H9 (cell line): ENCODE measurements at regions not wholly inside any gene's neighbourhood (a gene's known extent, or its start where the extent isn't known, plus 50 kb on each side); places are given as distances from the start of the nearest gene placed in this dataset.

ENCODE experiments used
- DNase-seq: peaks from one replicate; pipeline ENCODE4 v3.0.0-alpha.2; 2017
- H2AFZ ChIP-seq: one replicate; pipeline ENCODE4 v1.6.1; 2013; ENCODE audit warnings: mild to moderate bottlenecking, low read length, control low read depth, moderate library complexity
- H2AK5ac ChIP-seq: 2 replicates; pipeline ENCODE4 v1.6.1; 2013; ENCODE audit warnings: low read length, control low read depth, mixed read lengths; ENCODE audit not compliant: insufficient read length
- H2BK120ac ChIP-seq: one replicate; pipeline ENCODE4 v1.6.1; 2013; ENCODE audit warnings: low read depth, mild to moderate bottlenecking, low read length, control low read depth, inconsistent platforms; ENCODE audit not compliant: poor library complexity, severe bottlenecking
- H2BK12ac ChIP-seq: 2 replicates; pipeline ENCODE4 v1.6.1; 2013; ENCODE audit warnings: low read length, control low read depth, mixed read lengths, low read depth; ENCODE audit not compliant: insufficient read length
- H2BK15ac ChIP-seq: 2 replicates; pipeline ENCODE4 v1.6.1; 2013; ENCODE audit warnings: low read depth, low read length, control low read depth
- H2BK20ac ChIP-seq: one replicate; pipeline ENCODE4 v1.6.1; 2013; ENCODE audit warnings: low read depth, mild to moderate bottlenecking, low read length, control low read depth, inconsistent platforms; ENCODE audit not compliant: poor library complexity, severe bottlenecking
- H2BK5ac ChIP-seq: 2 replicates; pipeline ENCODE4 v1.6.1; 2013; ENCODE audit warnings: low read length, control low read depth, mixed read lengths; ENCODE audit not compliant: insufficient read length
- H3K14ac ChIP-seq: 2 replicates; pipeline ENCODE4 v1.6.1; 2013; ENCODE audit warnings: low read length, control low read depth; ENCODE audit not compliant: insufficient read depth
- H3K18ac ChIP-seq: 2 replicates; pipeline ENCODE4 v1.6.1; 2013; ENCODE audit warnings: low read depth, mild to moderate bottlenecking, mixed read lengths, low read length, control low read depth; ENCODE audit not compliant: insufficient read length
- H3K23ac ChIP-seq: 2 replicates; pipeline ENCODE4 v1.6.1; 2013; ENCODE audit warnings: low read length, control low read depth, mixed read lengths, low read depth; ENCODE audit not compliant: insufficient read length
- H3K23me2 ChIP-seq: 2 replicates; pipeline ENCODE4 v1.6.1; 2013; ENCODE audit warnings: low read depth, mild to moderate bottlenecking, mixed read lengths, low read length, control low read depth; ENCODE audit not compliant: insufficient read length, poor library complexity, severe bottlenecking
- H3K27ac ChIP-seq: 2 replicates; pipeline ENCODE4 v1.5.1; 2013; ENCODE audit warnings: low read length, control low read depth, mixed read lengths, low read depth; ENCODE audit not compliant: insufficient read length
- H3K27me3 ChIP-seq: 2 replicates; pipeline ENCODE4 v1.6.1; 2013; ENCODE audit warnings: low read length, control low read depth, inconsistent platforms; ENCODE audit not compliant: insufficient read depth
- H3K4ac ChIP-seq: 2 replicates; pipeline ENCODE4 v1.6.1; 2013; ENCODE audit warnings: low read depth, mild to moderate bottlenecking, control low read depth, inconsistent platforms, low read length, moderate library complexity
- H3K4me1 ChIP-seq: 2 replicates; pipeline ENCODE4 v1.6.1; 2013; ENCODE audit warnings: low read length, control low read depth, inconsistent platforms; ENCODE audit not compliant: insufficient read depth
- H3K4me2 ChIP-seq: 2 replicates; pipeline ENCODE4 v1.6.1; 2013; ENCODE audit warnings: low read length, control low read depth, mixed read lengths; ENCODE audit not compliant: insufficient read length, insufficient read depth
- H3K56ac ChIP-seq: 2 replicates; pipeline ENCODE4 v1.6.1; 2013; ENCODE audit warnings: low read depth, mild to moderate bottlenecking, mixed read lengths, low read length, control low read depth; ENCODE audit not compliant: insufficient read length
- H3K79me1 ChIP-seq: 2 replicates; pipeline ENCODE4 v1.6.1; 2013; ENCODE audit warnings: low read depth, mild to moderate bottlenecking, moderate library complexity, low read length, control low read depth, inconsistent platforms; ENCODE audit not compliant: insufficient read depth, poor library complexity, severe bottlenecking
- H3K79me2 ChIP-seq: 2 replicates; pipeline ENCODE4 v1.6.1; 2013; ENCODE audit warnings: low read length, control low read depth, inconsistent platforms; ENCODE audit not compliant: insufficient read depth
- H3K9ac ChIP-seq: 2 replicates; pipeline ENCODE4 v1.6.1; 2013; ENCODE audit warnings: low read length, control low read depth, mixed read lengths; ENCODE audit not compliant: insufficient read length; ENCODE audit errors: extremely low read depth
- H3K9me3 ChIP-seq: one replicate; pipeline ENCODE4 v1.6.1; 2013; ENCODE audit warnings: low read depth, low read length, inconsistent platforms; ENCODE audit not compliant: control insufficient read depth
- H3T11ph ChIP-seq: one replicate; pipeline ENCODE4 v1.6.1; 2013; ENCODE audit warnings: mild to moderate bottlenecking, low read length, control low read depth, inconsistent platforms
- H4K20me1 ChIP-seq: one replicate; pipeline ENCODE4 v1.6.1; 2013; ENCODE audit not compliant: control insufficient read depth, insufficient read length, insufficient read depth
- H4K5ac ChIP-seq: 2 replicates; pipeline ENCODE4 v1.6.1; 2013; ENCODE audit warnings: low read depth, mild to moderate bottlenecking, mixed read lengths, low read length, control low read depth; ENCODE audit not compliant: insufficient read length
- H4K8ac ChIP-seq: replicated peaks from 2 replicates; pipeline ENCODE4 v1.6.1; 2013; ENCODE audit warnings: low read length, control low read depth, mixed read lengths, low read depth; ENCODE audit not compliant: insufficient read length
- H4K91ac ChIP-seq: 2 replicates; pipeline ENCODE4 v1.6.1; 2013; ENCODE audit warnings: low read depth, mild to moderate bottlenecking, moderate library complexity, mixed read lengths, low read length, control low read depth; ENCODE audit not compliant: insufficient read length
- H3K27ac Mint-ChIP-seq, 3 experiments: 2 replicates in 2 of 3; 3 replicates in 1 of 3; pipeline ENCODE4 v1.8.0; 2020 to 2021; ENCODE audit warnings: mixed read lengths in 3 of 3, mild to moderate bottlenecking in 1 of 3, moderate library complexity in 1 of 3
- H3K27me3 Mint-ChIP-seq: 2 replicates; pipeline ENCODE4 v1.8.0; 2021; ENCODE audit warnings: low read depth, mild to moderate bottlenecking, moderate library complexity, mixed read lengths
- H3K36me3 Mint-ChIP-seq, 3 experiments: 2 replicates in 2 of 3; 3 replicates in 1 of 3; pipeline ENCODE4 v1.8.0; 2020 to 2021; ENCODE audit warnings: low read depth in 3 of 3, mixed read lengths in 3 of 3; ENCODE audit not compliant: insufficient read depth in 1 of 3
- H3K4me1 Mint-ChIP-seq, 2 experiments: 2 replicates each; pipeline ENCODE4 v1.8.0; 2020; ENCODE audit warnings: mixed read lengths in 2 of 2
- H3K4me3 Mint-ChIP-seq, 2 experiments: 2 replicates in 1 of 2; 3 replicates in 1 of 2; pipeline ENCODE4 v1.8.0; 2020 to 2021; ENCODE audit warnings: mild to moderate bottlenecking in 2 of 2, mixed read lengths in 2 of 2, moderate library complexity in 1 of 2
- H3K9me3 Mint-ChIP-seq, 2 experiments: 2 replicates in 1 of 2; 3 replicates in 1 of 2; pipeline ENCODE4 v1.8.0; 2020; ENCODE audit warnings: mild to moderate bottlenecking in 2 of 2, mixed read lengths in 2 of 2, moderate library complexity in 1 of 2
- CTCF ChIP-seq: fragments of 200-600 bp; sonication (generic); conservative IDR thresholded peaks from 3 replicates; pipeline ENCODE4 v1.8.0; 2021; ENCODE audit warnings: antibody characterized with exemption, mild to moderate bottlenecking
- WGBS: extraction: QIAGEN DNeasy Blood & Tissue Kit; methylation state at CpG from one replicate; pipeline ENCODE4 v1.1.7; 2013; ENCODE audit warnings: missing lambda C conversion rate, low lambda C conversion rate, mixed read lengths; ENCODE audit not compliant: insufficient read length; ENCODE audit errors: extremely low coverage; 5-methylcytosine and 5-hydroxymethylcytosine counted together

DNA sequence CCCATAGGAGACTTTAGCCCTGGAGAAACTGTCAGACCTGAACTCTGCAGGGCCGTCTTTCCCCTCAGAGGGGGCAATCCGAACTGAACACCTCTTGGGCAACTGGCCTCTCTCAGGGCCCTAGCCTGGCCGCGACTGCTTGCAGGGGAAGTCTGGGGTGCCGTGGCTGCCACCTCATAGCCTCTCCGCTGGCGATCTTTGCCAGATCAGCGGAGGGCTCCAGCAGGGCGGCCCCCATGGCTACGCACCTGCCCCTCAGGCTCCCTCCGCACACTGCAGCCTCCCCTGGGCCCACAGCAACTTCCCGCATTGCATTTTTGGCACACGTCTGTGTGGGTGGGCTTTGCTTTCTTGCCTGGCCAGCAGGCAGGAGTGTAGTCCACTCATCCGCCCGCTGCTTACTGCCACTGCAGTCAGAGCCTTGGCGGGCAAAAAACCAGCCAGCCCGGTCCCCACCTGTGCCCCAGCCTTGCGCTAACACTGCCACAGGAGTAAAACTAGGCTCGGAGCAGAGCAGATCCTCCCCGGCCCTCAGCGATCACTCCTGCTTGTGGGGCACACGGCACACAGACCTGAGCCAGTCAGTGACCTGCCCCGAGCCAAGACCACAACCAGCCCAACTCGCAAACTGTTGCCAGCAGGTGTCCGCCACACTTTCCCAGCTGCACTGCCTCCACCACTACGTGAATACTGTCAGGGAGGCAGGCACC is 266.8 kb upstream of the CBLB start:
- 0 out of 7 replicates have a peak overlapping the region, but pooled peaks of 1 of the 3 experiments have one; percentile 45 for H3K27ac Mint-ChIP-seq
- no peak overlapping the region for H3T11ph ChIP-seq
- H3K4me1 Mint-ChIP-seq = peaks cover 9 to 11% of the 10 kb centered on the region in 2 experiments
- H4K20me1 ChIP-seq = no peaks in the 10 kb centered on the region
- no peak overlapping the region for H3K9ac ChIP-seq
- H3K4ac ChIP-seq = no peak overlapping the region
- no peak overlapping the region for H3K23ac ChIP-seq
- H3K4me1 ChIP-seq = no peaks in the 10 kb centered on the region
- H2BK12ac ChIP-seq = no peak overlapping the region
- H4K91ac ChIP-seq = no peak overlapping the region
- H2AK5ac ChIP-seq = no peak overlapping the region
- H3K27me3 Mint-ChIP-seq = no peaks in the 10 kb centered on the region
- TF ChIP-seq CTCF = no peak
- no peak overlapping the region for H4K5ac ChIP-seq
- no peak overlapping the region for H3K14ac ChIP-seq
- H3K4me3 Mint-ChIP-seq = no peak overlapping the region
- peaks cover 2 to 4% of the 10 kb centered on the region in 2 experiments; a peak in 2 of 5 replicates for H3K9me3 Mint-ChIP-seq
- no peak overlapping the region for H3K4me2 ChIP-seq
- no peaks in the 10 kb centered on the region for H3K27me3 ChIP-seq
- H3K79me1 ChIP-seq = no peaks in the 10 kb centered on the region
- no peak overlapping the region for H2AFZ ChIP-seq
- H3K18ac ChIP-seq = no peak overlapping the region
- no peak for DNase-seq
- H3K36me3 Mint-ChIP-seq = peaks cover 0 to 2% (median 0%) of the 10 kb centered on the region in 3 experiments; a peak in 2 of 7 replicates
- no peak overlapping the region for H3K56ac ChIP-seq
- no peak overlapping the region for H3K27ac ChIP-seq
- WGBS = no CpG with 5 or more reads among the region's 26 CpGs
- no peaks in the 10 kb centered on the region for H3K9me3 ChIP-seq
- no peak overlapping the region for H2BK20ac ChIP-seq
- H2BK120ac ChIP-seq = no peak overlapping the region
- no peaks in the 10 kb centered on the region for H3K79me2 ChIP-seq
- no peak overlapping the region for H2BK5ac ChIP-seq
- no peak overlapping the region for H4K8ac ChIP-seq
- H2BK15ac ChIP-seq = no peak overlapping the region
- no peaks in the 10 kb centered on the region for H3K23me2 ChIP-seq
